ENCODE measurements at regions not wholly inside any gene's neighbourhood (a gene's known extent, or its start where the extent isn't known, plus 50 kb on each side); places are given as distances from the start of the nearest gene placed in this dataset.

GRCh38 chr4:106766519-106766918 is 269.6 kb downstream of the DKK2 start:
- TF ChIP-seq POLR2A (IDR thresholded peaks at IDR 0.05; ENCODE audit: low read depth, low read length) (no peak), KDM1A (IDR thresholded peaks at IDR 0.05; ENCODE audit: borderline replicate concordance) (no peak), FOXK2 (IDR thresholded peaks at IDR 0.05) (no peak), EGR1 (IDR thresholded peaks at IDR 0.05; ENCODE audit: borderline replicate concordance in 1 of 2, low read depth in 2 of 2, low read length in 2 of 2) (no peak), RAD51 (IDR thresholded peaks at IDR 0.05) (no peak), CREB1 (IDR thresholded peaks at IDR 0.05; ENCODE audit: low read depth) (no peak)
- TF ChIP-seq, protein P1, sequence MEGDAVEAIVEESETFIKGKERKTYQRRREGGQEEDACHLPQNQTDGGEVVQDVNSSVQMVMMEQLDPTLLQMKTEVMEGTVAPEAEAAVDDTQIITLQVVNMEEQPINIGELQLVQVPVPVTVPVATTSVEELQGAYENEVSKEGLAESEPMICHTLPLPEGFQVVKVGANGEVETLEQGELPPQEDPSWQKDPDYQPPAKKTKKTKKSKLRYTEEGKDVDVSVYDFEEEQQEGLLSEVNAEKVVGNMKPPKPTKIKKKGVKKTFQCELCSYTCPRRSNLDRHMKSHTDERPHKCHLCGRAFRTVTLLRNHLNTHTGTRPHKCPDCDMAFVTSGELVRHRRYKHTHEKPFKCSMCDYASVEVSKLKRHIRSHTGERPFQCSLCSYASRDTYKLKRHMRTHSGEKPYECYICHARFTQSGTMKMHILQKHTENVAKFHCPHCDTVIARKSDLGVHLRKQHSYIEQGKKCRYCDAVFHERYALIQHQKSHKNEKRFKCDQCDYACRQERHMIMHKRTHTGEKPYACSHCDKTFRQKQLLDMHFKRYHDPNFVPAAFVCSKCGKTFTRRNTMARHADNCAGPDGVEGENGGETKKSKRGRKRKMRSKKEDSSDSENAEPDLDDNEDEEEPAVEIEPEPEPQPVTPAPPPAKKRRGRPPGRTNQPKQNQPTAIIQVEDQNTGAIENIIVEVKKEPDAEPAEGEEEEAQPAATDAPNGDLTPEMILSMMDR (IDR thresholded peaks at IDR 0.05 in 2 of 3, conservative IDR thresholded peaks at IDR 0.05 in 1 of 3; ENCODE audit: control insufficient read depth in 2 of 3, extremely low read depth in 1 of 3, insufficient read depth in 1 of 3, low read depth in 3 of 3, low read length in 3 of 3) = no peak
